Peyer's patch (tissue), 4 donors: ENCODE measurements at regions not wholly inside any gene's neighbourhood (a gene's known extent, or its start where the extent isn't known, plus 50 kb on each side); places are given as distances from the start of the nearest gene placed in this dataset.

Experiments
- DNase-seq, 3 donors: peaks; one replicate each; pipeline ENCODE4 v3.0.0-alpha.2; 2017 to 2019
- H3K27ac ChIP-seq, 4 donors: fragments of 200-600 bp; sonication (generic); one replicate each; pipeline ENCODE4 v1.5.1; 2016 to 2019
- H3K27me3 ChIP-seq, 2 donors: fragments of 200-600 bp; sonication (generic); one replicate each; pipeline ENCODE4 v1.5.1; 2019
- H3K36me3 ChIP-seq, 3 donors: fragments of 200-600 bp; sonication (generic); one replicate each; pipeline ENCODE4 v1.5.1; 2016 to 2019
- H3K4me1 ChIP-seq, 4 donors: fragments of 200-600 bp; sonication (generic); one replicate each; pipeline ENCODE4 v1.5.1; 2016 to 2019
- H3K4me3 ChIP-seq, 4 donors: fragments of 200-600 bp; sonication (generic); 1 replicate in 3 of 4; 2 replicates in 1 of 4; pipeline ENCODE4 v1.5.1; 2016 to 2019; ENCODE audit warnings: mild to moderate bottlenecking in 1 of 4
- H3K9me3 ChIP-seq, 4 donors: fragments of 200-600 bp; sonication (generic); one replicate each; pipeline ENCODE4 v1.5.1; 2016 to 2019; ENCODE audit warnings: mild to moderate bottlenecking in 1 of 4
- CTCF ChIP-seq, 6 experiments: fragments of 450-650 bp in 4 of 6; fragments of 200-600 bp in 2 of 6; sonication (generic) in 1 of 6; IDR thresholded peaks; one replicate each; pipeline ENCODE4 v1.5.1; 2017 to 2019; ENCODE audit warnings: antibody characterized with exemption in 6 of 6, mild to moderate bottlenecking in 3 of 6, moderate library complexity in 1 of 6
- POLR2A ChIP-seq, 2 donors: fragments of 450-650 bp; IDR thresholded peaks; one replicate each; pipeline ENCODE4 v1.5.1; 2017; ENCODE audit warnings: antibody characterized with exemption in 2 of 2, mild to moderate bottlenecking in 2 of 2, moderate library complexity in 2 of 2

GRCh38 chr13:109394311-109394988 is 391.9 kb downstream of the IRS2 start:
- Histone ChIP-seq H3K27me3 (no peaks in the 10 kb centered on the region), H3K36me3 (no peaks in the 10 kb centered on the region), H3K9me3 (no peaks in the 10 kb centered on the region), H3K4me3 (no peak overlapping the region), H3K4me1 (peaks cover 0 to 2% (median 0%) of the 10 kb centered on the region in 4 donors), H3K27ac (no peak overlapping the region)
- DNase-seq, result no peak
- no peak for TF ChIP-seq POLR2A (IDR thresholded peaks at IDR 0.05)

- TF ChIP-seq CTCF (IDR thresholded peaks at IDR 0.05) (peak in 2 of 6 experiments; percentile 12 to 25), POLR2A (IDR thresholded peaks at IDR 0.05) (no peak)
- Histone ChIP-seq H3K36me3 (no peaks in the 10 kb centered on the region), H3K27me3 (no peaks in the 10 kb centered on the region), H3K4me3 (no peak overlapping the region), H3K9me3 (no peaks in the 10 kb centered on the region), H3K27ac (no peak overlapping the region), H3K4me1 (peaks cover 0 to 2% (median 0%) of the 10 kb centered on the region in 4 donors)
- no peak for DNase-seq
These were observed 393.3 kb downstream of the IRS2 start for GRCh38 chr13:109393045-109393444.

GRCh38 chr13:109390391-109390790 is 396.0 kb downstream of the IRS2 start:
- no peaks in the 10 kb centered on the region for H3K36me3 ChIP-seq
- no peak overlapping the region for H3K27ac ChIP-seq
- H3K27me3 ChIP-seq, result no peaks in the 10 kb centered on the region
- H3K4me3 ChIP-seq, result no peak overlapping the region
- no peaks in the 10 kb centered on the region for H3K4me1 ChIP-seq
- no peaks in the 10 kb centered on the region for H3K9me3 ChIP-seq
- TF ChIP-seq CTCF (IDR thresholded peaks at IDR 0.05), result no peak
- no peak for TF ChIP-seq POLR2A (IDR thresholded peaks at IDR 0.05)
- DNase-seq, result no peak

- H3K4me1 ChIP-seq, result no peaks in the 10 kb centered on the region
- TF ChIP-seq CTCF (IDR thresholded peaks at IDR 0.05) (no peak), POLR2A (IDR thresholded peaks at IDR 0.05) (no peak)
- H3K27me3 ChIP-seq, result no peaks in the 10 kb centered on the region
- H3K36me3 ChIP-seq, result no peaks in the 10 kb centered on the region
- no peak overlapping the region for H3K27ac ChIP-seq
- no peak overlapping the region for H3K4me3 ChIP-seq
- no peak for DNase-seq
- no peaks in the 10 kb centered on the region for H3K9me3 ChIP-seq
These were observed 396.5 kb downstream of the IRS2 start for GRCh38 chr13:109389892-109390345.

- no peaks in the 10 kb centered on the region for H3K27me3 ChIP-seq
- H3K36me3 ChIP-seq, result no peaks in the 10 kb centered on the region
- no peak overlapping the region for H3K27ac ChIP-seq
- H3K9me3 ChIP-seq, result no peaks in the 10 kb centered on the region
- H3K4me3 ChIP-seq, result no peak overlapping the region
- TF ChIP-seq CTCF (IDR thresholded peaks at IDR 0.05) (no peak), POLR2A (IDR thresholded peaks at IDR 0.05) (no peak)
- no peaks in the 10 kb centered on the region for H3K4me1 ChIP-seq
- no peak for DNase-seq
These were observed 396.9 kb downstream of the IRS2 start for GRCh38 chr13:109389456-109389855.

GRCh38 chr13:109387471-109387870 is 398.9 kb downstream of the IRS2 start:
- H3K27ac ChIP-seq, result no peak overlapping the region
- no peaks in the 10 kb centered on the region for H3K9me3 ChIP-seq
- no peak for TF ChIP-seq CTCF (IDR thresholded peaks at IDR 0.05)
- TF ChIP-seq POLR2A (IDR thresholded peaks at IDR 0.05), result no peak
- H3K4me1 ChIP-seq, result no peaks in the 10 kb centered on the region
- no peak for DNase-seq
- H3K27me3 ChIP-seq, result no peaks in the 10 kb centered on the region
- no peaks in the 10 kb centered on the region for H3K36me3 ChIP-seq
- no peak overlapping the region for H3K4me3 ChIP-seq
